GM19239 (cell line): ENCODE measurements at regions not wholly inside any gene's neighbourhood (a gene's known extent, or its start where the extent isn't known, plus 50 kb on each side); places are given as distances from the start of the nearest gene placed in this dataset.
"Not testable (repeated sequence)": the region's sequence is repeated elsewhere in the genome, so short reads cannot be mapped to it uniquely, and the experiment has no call there.

ENCODE experiments used
- DNase-seq: peaks from one replicate; pipeline ENCODE4 v3.0.0; 2011; ENCODE audit warnings: low spot score; ENCODE audit not compliant: insufficient read length
- FAIRE-seq: peaks from 2 replicates; lab custom pipeline; 2011; peaks lifted over from hg19 to GRCh38; lab: Jason Lieb, UNC

GRCh38 chr11:122214567-122214966 lies 98.6 kb upstream of the BLID start:
- FAIRE-seq: no peak
- DNase-seq: no peak

DNA sequence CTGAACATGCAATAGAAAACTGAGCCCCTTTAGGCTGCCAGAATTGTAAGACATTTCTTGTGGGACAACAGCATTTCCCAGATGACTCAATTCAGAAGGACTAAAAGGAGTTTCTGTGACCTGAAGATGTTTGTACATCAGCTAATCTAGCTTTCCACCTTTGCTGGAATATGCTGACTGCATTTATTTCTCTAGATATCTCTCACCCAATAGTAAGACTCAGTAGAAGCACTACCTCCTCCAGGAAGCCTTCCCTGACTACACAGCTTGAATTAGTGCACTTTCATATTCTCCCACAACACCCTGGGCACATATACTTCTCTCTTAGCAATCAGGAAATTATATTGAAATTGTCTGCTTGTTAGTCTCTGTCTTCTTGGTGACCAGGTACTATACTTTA lies 98.1 kb upstream of the BLID start:
- DNase-seq: no peak
- no peak for FAIRE-seq

DNA sequence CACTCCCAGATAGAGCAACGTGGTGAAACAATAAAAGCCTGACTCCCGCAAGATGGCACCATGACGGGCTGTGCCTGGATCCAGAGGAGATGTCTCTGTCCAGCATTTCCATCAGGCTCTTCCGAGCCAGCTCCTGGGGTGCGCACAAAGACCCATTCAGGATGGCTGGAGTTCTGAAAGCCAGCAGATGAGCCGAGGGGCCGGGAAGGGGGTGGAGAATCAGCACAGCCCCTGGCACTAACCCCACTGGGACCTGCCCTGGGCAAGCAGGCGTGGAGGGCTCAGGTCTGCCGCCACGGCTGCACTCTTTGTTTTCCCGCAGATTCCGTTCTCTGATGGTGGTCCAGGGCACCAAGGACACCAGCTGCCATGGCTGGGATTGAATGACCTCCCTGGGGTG lies 97.2 kb upstream of the BLID start:
- DNase-seq: no peak
- FAIRE-seq: no peak

- FAIRE-seq (no peak), DNase-seq (no peak)
Observed at GRCh38 chr11:122210367-122210997, 94.5 kb upstream of the BLID start.

- no peak for FAIRE-seq
Observed at GRCh38 chr11:122209619-122210366, 93.8 kb upstream of the BLID start.

DNA sequence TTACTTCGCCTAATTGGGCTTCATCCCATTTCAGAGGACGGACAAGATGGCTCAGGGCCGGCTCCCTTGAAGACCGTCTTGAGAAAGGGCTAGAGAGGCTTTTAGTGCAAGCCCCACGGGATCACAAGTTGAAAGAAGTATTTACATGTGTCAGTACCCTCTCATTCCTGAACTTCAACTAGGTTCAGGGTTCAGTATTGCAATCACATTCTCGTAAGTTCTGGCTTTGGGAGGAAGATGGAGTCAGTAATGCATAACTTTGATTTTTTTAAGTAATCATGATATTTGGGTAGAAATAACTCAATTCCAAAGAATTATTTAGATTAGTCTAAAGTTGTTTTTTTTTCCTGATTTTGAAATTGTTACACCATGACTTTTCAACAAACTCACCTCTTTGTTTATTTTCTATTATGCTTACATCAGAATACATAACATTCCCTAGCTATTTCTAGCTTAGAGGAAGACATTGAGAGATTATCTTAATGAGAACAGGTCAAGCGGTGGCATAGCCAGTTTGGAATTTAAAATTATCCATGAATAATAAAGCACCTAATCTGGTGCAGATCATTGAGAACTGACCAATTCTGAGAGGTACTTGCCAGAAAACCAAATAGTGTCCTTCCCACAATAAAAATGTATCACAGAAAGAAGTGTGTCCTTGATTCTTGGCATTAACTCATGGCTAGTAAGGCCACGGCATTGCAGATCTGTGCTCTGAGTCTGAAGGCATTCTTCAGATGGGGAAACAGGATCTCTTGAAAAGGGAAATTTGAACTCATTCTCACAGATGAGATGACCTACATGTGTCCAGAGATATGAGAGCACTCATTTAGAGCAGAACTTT lies 92.1 kb upstream of the BLID start:
- FAIRE-seq (no peak), DNase-seq (no peak)

More at GRCh38 chr11:122209619-122210366, 93.8 kb upstream of the BLID start:
- DNase-seq: no peak

- DNase-seq (no peak), FAIRE-seq (no peak)
Observed at GRCh38 chr11:122207505-122207904, 91.5 kb upstream of the BLID start.

- no peak for DNase-seq
- no peak for FAIRE-seq
Observed at GRCh38 chr11:122205036-122205435, 89.0 kb upstream of the BLID start.

- DNase-seq (no peak), FAIRE-seq (no peak)
Observed at GRCh38 chr11:122204206-122204605, 88.2 kb upstream of the BLID start.

DNA sequence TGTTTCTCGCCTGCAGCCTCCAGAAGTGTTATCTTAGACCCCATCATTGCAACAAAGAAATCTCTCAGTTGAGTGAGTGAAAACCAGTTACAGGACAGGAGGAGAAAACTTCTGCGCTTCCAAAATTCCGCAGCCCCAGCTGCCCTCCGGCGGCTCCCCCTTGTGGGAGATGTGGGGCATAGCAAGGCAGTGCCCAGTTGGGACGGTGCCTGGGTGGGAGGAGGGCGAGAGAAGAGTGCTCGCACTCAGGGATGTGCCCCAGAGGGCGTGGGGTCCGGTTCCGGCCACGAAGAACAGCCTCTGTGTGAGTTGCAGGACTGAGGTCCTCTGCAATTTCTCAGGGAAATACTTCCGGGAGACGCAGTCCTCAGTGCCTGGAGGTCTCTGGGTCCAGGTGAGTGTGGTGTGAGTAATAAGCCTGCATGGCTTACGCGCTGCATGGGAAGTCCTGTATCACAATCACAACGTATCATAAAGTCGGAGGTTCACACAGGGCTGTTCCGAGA lies 87.0 kb upstream of the BLID start:
- FAIRE-seq (peak; percentile 18), DNase-seq (peak; percentile 50)

GRCh38 chr11:122202161-122202950 lies 86.3 kb upstream of the BLID start:
- DNase-seq: no peak
- FAIRE-seq: no peak

DNA sequence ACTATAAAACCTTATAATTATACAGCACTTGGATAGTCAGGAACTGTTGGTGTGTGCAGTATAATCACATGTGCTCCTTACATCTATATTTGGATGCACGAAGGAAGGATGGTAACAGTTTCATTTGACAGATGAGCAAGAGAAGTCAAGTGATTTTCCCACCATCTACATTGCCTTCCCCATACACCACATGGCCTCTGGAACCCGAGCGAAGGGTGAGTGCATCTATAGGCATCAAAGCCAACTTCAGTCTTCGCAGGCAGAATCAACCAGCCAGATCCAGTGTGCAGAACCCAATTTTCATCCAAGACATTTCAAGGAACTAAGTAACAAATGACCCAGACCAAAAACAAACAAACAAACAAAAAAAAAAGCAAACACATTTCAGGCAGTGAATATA lies 85.1 kb upstream of the BLID start:
- no peak for DNase-seq
- no peak for FAIRE-seq

- DNase-seq (no peak), FAIRE-seq (no peak)
Observed at GRCh38 chr11:122199661-122200060, 83.6 kb upstream of the BLID start.

DNA sequence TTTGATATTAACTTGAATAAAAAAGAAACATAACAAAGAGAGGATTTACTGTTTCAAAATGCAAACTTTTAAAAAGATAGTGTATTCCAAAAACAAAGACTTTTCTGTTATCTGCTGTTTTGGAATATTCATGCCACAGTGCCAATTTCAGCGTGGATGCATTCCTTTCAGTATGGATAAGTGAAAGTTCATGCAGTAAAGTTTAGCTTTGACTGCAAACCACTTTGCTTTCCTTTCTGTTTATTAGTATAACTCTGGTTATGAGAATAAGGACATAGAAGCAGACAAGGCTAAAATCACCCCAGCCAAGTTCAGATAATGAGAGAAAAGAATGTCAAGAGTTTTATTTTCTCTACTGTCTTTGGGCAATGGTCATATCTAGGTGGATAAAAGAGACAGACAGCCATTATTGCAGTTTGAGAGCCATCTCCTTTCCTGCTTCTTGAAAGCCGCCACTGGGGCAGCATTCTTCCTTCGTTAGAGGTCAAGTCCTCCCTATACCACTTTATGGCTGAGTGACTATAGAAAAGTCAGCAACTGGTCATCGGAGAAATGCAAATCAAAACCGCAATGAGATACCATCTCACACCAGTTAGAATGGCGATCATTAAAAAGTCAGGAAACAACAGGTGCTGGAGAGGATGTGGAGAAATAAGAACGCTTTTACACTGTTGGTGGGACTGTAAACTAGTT lies 82.4 kb upstream of the BLID start:
- no peak for DNase-seq
- FAIRE-seq: no peak

GRCh38 chr11:122197066-122197987 lies 81.3 kb upstream of the BLID start:
- DNase-seq (no peak), FAIRE-seq (no peak)

GRCh38 chr11:122195790-122196189 lies 79.8 kb upstream of the BLID start:
- DNase-seq: no peak
- no peak for FAIRE-seq

DNA sequence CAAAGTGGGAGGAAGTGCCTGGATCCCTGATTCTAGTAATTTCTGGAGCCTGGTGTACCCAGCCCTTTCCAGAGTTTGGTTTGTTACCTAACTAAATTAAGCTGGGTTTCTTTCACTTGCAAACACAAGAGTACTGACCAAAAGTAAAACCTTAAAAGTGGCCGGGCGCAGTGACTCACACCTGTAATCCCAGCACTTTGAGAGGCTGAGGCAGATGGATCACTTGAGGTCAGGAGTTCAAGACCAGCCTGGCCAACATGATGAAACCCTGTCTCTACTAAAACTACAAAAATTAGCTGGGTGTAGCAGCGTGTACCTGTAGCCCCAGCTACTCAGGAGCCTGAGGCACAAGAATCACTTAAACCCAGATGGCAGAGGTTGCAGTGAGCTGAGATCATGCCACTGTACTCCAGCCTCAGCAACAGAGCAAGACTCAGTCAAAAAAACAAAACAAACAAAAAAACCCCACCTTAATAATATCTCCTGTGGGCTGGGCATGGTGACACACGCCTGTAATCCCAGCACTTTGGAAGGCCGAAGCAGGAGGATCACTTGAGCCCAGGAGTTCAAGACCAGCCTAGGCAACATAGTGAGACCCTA lies 78.0 kb upstream of the BLID start:
- not testable (repeated sequence) for FAIRE-seq, DNase-seq

GRCh38 chr11:122193457-122193856 lies 77.4 kb upstream of the BLID start:
- FAIRE-seq (no peak), DNase-seq (no peak)
